HepG2 (cell line): ENCODE measurements at regions not wholly inside any gene's neighbourhood (a gene's known extent, or its start where the extent isn't known, plus 50 kb on each side); places are given as distances from the start of the nearest gene placed in this dataset.

Experiments used
- ATAC-seq: fragments of 200-7000 bp; cut with Tn5 transposase; 3 replicates; pipeline ENCODE4 v1.9.1; 2020; ENCODE audit warnings: mild to moderate bottlenecking, moderate library complexity
- BruUV-seq: library from RNA; stranded (reverse); fragments of 400-500 nt; replicated peaks from 2 replicates; lab custom pipeline; 2021; lab: Mats Ljungman, UMichigan
- CTCF ChIA-PET: fragments of 300-600 bp; formaldehyde crosslinking; extraction: SDS; loops from one replicate; lab custom pipeline; 2021; ENCODE audit warnings: low total read pairs, inconsistent platforms, low intra/inter-chr PET ratio; lab: Yijun Ruan, JAX
- POLR2A ChIA-PET: fragments of 350-600 bp; sonication (Branson Sonifier 250); formaldehyde crosslinking; loops from one replicate; lab custom pipeline; 2020; ENCODE audit warnings: antibody characterized with exemption, inconsistent platforms; lab: Yijun Ruan, JAX
- DNase-seq: peaks from one replicate; pipeline ENCODE4 v3.0.0-alpha.2; 2015; ENCODE audit warnings: low spot score
- FAIRE-seq: peaks from 3 replicates; lab custom pipeline; 2011; peaks lifted over from hg19 to GRCh38; lab: Jason Lieb, UNC
- H2AFZ ChIP-seq: one replicate; pipeline ENCODE4 v1.6.1; 2011; ENCODE audit warnings: low read length, inconsistent platforms
- H3K27ac ChIP-seq: fragments of 300-600 bp; 3 replicates; pipeline ENCODE4 v1.8.0; 2011; ENCODE audit warnings: mixed run types, mild to moderate bottlenecking, mixed read lengths, low read length, inconsistent platforms; ENCODE audit not compliant: insufficient read depth; ENCODE audit errors: extremely low read length
- H3K27me3 ChIP-seq, 2 experiments: fragments of 200-600 bp in 1 of 2; 2 replicates in 1 of 2; 3 replicates in 1 of 2; pipeline versions ENCODE4 v1.6.0 to v1.8.0; 2011; ENCODE audit warnings: low read length in 2 of 2, mild to moderate bottlenecking in 2 of 2, moderate library complexity in 2 of 2, inconsistent platforms in 1 of 2; ENCODE audit not compliant: insufficient read depth in 2 of 2, control insufficient read depth in 1 of 2
- H3K36me3 ChIP-seq, 2 experiments: fragments of 200-600 bp in 1 of 2; replicated peaks in 1 of 2; 2 replicates in 1 of 2; 3 replicates in 1 of 2; pipeline versions ENCODE4 v1.5.1 to v1.8.0; 2011; ENCODE audit warnings: low read length in 2 of 2, inconsistent platforms in 1 of 2; ENCODE audit not compliant: insufficient read depth in 2 of 2, control insufficient read depth in 1 of 2
- H3K4me1 ChIP-seq: 2 replicates; pipeline ENCODE4 v1.5.1; 2012; ENCODE audit warnings: low read length, inconsistent platforms; ENCODE audit not compliant: insufficient read depth
- H3K4me2 ChIP-seq: 2 replicates; pipeline ENCODE4 v1.6.0; 2011; ENCODE audit warnings: low read depth, low read length, inconsistent platforms
- H3K4me3 ChIP-seq, 3 experiments: fragments of 200-600 bp in 1 of 3; sonication (generic), shearing (Covaris generic) in 1 of 3; replicated peaks in 1 of 3; 2 replicates each; pipeline ENCODE4 v1.5.1; 2011 to 2016; ENCODE audit warnings: low read length in 3 of 3, inconsistent platforms in 2 of 3, low read depth in 2 of 3, mild to moderate bottlenecking in 2 of 3, control low read depth in 1 of 3, mixed read lengths in 1 of 3; ENCODE audit not compliant: insufficient read depth in 1 of 3
- H3K79me2 ChIP-seq: one replicate; pipeline ENCODE4 v1.6.1; 2011; ENCODE audit warnings: low read length, inconsistent platforms; ENCODE audit not compliant: insufficient read depth
- H3K9ac ChIP-seq: 2 replicates; pipeline ENCODE4 v1.6.0; 2011; ENCODE audit warnings: mild to moderate bottlenecking, low read depth, low read length, inconsistent platforms; ENCODE audit not compliant: insufficient read depth
- H3K9me3 ChIP-seq: 2 replicates; pipeline ENCODE4 v1.5.1; 2012; ENCODE audit warnings: mild to moderate bottlenecking, low read length
- H4K20me1 ChIP-seq: 2 replicates; pipeline ENCODE4 v1.6.0; 2011; ENCODE audit warnings: inconsistent platforms, mild to moderate bottlenecking, low read length, moderate library complexity; ENCODE audit not compliant: insufficient read depth
- ELF4 ChIP-seq: sonication (generic); formaldehyde crosslinking; IDR thresholded peaks from 2 replicates; pipeline ENCODE4 v1.5.0; 2020; ENCODE audit warnings: missing genetic modification reagents, mild to moderate bottlenecking, moderate library complexity, borderline replicate concordance
- HDAC2 ChIP-seq: sonication (generic); formaldehyde crosslinking; IDR thresholded peaks from 2 replicates; pipeline ENCODE4 v1.4.0; 2020; ENCODE audit warnings: missing genetic modification reagents
- KDM2A ChIP-seq: sonication (generic); formaldehyde crosslinking; IDR thresholded peaks from 2 replicates; pipeline ENCODE4 v1.4.0; 2020; ENCODE audit warnings: low read depth, missing genetic modification reagents, borderline replicate concordance
- PTBP1 ChIP-seq: fragments of 200-400 bp; formaldehyde crosslinking; IDR thresholded peaks from 2 replicates; pipeline ENCODE4 v1.6.1; 2018; ENCODE audit warnings: low read length, low read depth; ENCODE audit not compliant: poor library complexity, severe bottlenecking
- SNAPC5 ChIP-seq: sonication (generic); formaldehyde crosslinking; IDR thresholded peaks from 2 replicates; pipeline ENCODE4 v1.8.1; 2023; ENCODE audit warnings: mild to moderate bottlenecking, missing genetic modification reagents, borderline replicate concordance
- ZNF18 ChIP-seq: sonication (generic); formaldehyde crosslinking; IDR thresholded peaks from 2 replicates; pipeline ENCODE4 v1.8.0; 2022; ENCODE audit warnings: mild to moderate bottlenecking, missing genetic modification reagents; ENCODE audit not compliant: insufficient replicate concordance
- ZNF263 ChIP-seq: sonication (generic); formaldehyde crosslinking; IDR thresholded peaks from 2 replicates; pipeline ENCODE4 v1.4.0; 2020; ENCODE audit warnings: missing genetic modification reagents
- ZNF274 ChIP-seq: sonication (generic); formaldehyde crosslinking; IDR thresholded peaks from 2 replicates; pipeline ENCODE4 v1.5.1; 2020; ENCODE audit warnings: mild to moderate bottlenecking, missing genetic modification reagents
- ZNF326 ChIP-seq: sonication (generic); formaldehyde crosslinking; IDR thresholded peaks from 2 replicates; pipeline ENCODE4 v1.4.0; 2020; ENCODE audit warnings: missing genetic modification reagents, borderline replicate concordance
- ZNF724P ChIP-seq: sonication (generic); formaldehyde crosslinking; IDR thresholded peaks from 2 replicates; pipeline ENCODE4 v1.8.0; 2022; ENCODE audit warnings: missing genetic modification reagents, borderline replicate concordance
- ZNF773 ChIP-seq: sonication (generic); formaldehyde crosslinking; IDR thresholded peaks from 2 replicates; pipeline ENCODE4 v1.4.0; 2020; ENCODE audit warnings: missing genetic modification reagents, borderline replicate concordance
- ZNF780A ChIP-seq: sonication (generic); formaldehyde crosslinking; IDR thresholded peaks from 2 replicates; pipeline ENCODE4 v1.8.0; 2022; ENCODE audit warnings: mild to moderate bottlenecking, missing genetic modification reagents, moderate library complexity
- in situ Hi-C: cut with HindIII; loops from 2 replicates; pipeline ENCODE4 v1.10.0; 2017; ENCODE audit warnings: low pct_unique_long_range_greater_than_20kb; ENCODE audit not compliant: extremely low pct_ligation_motif_present
- intact Hi-C: fragments of 100-400 bp; cut with micrococcal nuclease; formaldehyde crosslinking; loops from one replicate; pipeline ENCODE4 v1.10.0; 2022; ENCODE audit not compliant: unreplicated experiment

DNA sequence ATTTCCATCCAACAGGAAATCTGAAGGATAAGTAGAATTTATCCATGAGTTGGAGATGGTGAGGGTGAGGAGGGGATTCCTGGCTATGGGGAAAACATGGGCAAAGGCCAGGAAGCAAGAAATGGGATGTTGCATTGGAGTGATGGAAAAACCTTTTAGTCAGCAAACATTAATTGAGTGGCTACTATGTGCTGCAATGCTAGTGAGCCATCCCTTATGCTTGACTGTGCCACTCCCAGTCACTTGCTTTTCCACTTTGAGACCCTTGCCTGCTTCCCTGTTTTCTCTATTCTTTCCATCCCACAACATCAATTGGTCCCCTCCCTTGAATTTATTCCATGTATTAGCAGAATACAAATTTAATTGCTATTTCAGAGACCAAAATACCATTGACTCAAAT is 252.7 kb upstream of the HABP2 start:
- no peaks in the 10 kb centered on the region for H3K36me3 ChIP-seq
- H4K20me1 ChIP-seq: no peaks in the 10 kb centered on the region
- no peak for TF ChIP-seq ZNF780A
- TF ChIP-seq ZNF274 (CRISPR knock-in tag): no peak
- TF ChIP-seq HDAC2 (CRISPR knock-in tag): no peak
- TF ChIP-seq SNAPC5: no peak
- TF ChIP-seq ELF4 (CRISPR knock-in tag): no peak
- no peak for TF ChIP-seq ZNF18 (CRISPR knock-in tag)
- no peak for TF ChIP-seq ZNF326 (CRISPR knock-in tag)
- no peak for TF ChIP-seq ZNF263 (CRISPR knock-in tag)
- no peak for TF ChIP-seq ZNF773 (CRISPR knock-in tag)
- TF ChIP-seq ZNF724P: no peak
- no peak for TF ChIP-seq PTBP1
- TF ChIP-seq KDM2A (CRISPR knock-in tag): no peak
- TF ChIP-seq, all 625 proteins: peak for 0
- H3K27ac ChIP-seq: no peak overlapping the region
- intact Hi-C loops: no loop called here
- DNase-seq: no peak
- no peak for ATAC-seq
- no peaks in the 10 kb centered on the region; a peak in 1 of 5 replicates for H3K27me3 ChIP-seq
- in situ Hi-C loops: no loop called here
- no peak overlapping the region for H3K9ac ChIP-seq
- no peak overlapping the region for H3K4me2 ChIP-seq
- ChIA-PET CTCF (no interaction called here), POLR2A (no interaction called here)
- no peak overlapping the region for H2AFZ ChIP-seq
- H3K4me3 ChIP-seq: no peak overlapping the region
- no peaks in the 10 kb centered on the region for H3K9me3 ChIP-seq
- BruUV-seq: no TSS peak
- no peaks in the 10 kb centered on the region for H3K79me2 ChIP-seq
- no peak for FAIRE-seq
- H3K4me1 ChIP-seq: peaks cover 18% of the 10 kb centered on the region
